Endometrium (tissue), 2 donors: ENCODE measurements at regions not wholly inside any gene's neighbourhood (a gene's known extent, or its start where the extent isn't known, plus 50 kb on each side); places are given as distances from the start of the nearest gene placed in this dataset.
"Not testable (repeated sequence)": the region's sequence is repeated elsewhere in the genome, so short reads cannot be mapped to it uniquely, and the experiment has no call there.

Experiments used
- FAIRE-seq: peaks from 2 replicates; lab custom pipeline; 2012; peaks lifted over from hg19 to GRCh38; lab: Jason Lieb, UNC
- donor health status: control.
- donor health status: control.

GRCh38 chrX:13223868-13224567 is 95.8 kb downstream of the ATXN3L start:
- no peak for FAIRE-seq

GRCh38 chrX:13220916-13221315 is 98.9 kb downstream of the ATXN3L start:
- no peak for FAIRE-seq

GRCh38 chrX:13219991-13220764 is 99.7 kb downstream of the ATXN3L start:
- FAIRE-seq = no peak

- no peak for FAIRE-seq
Measured at GRCh38 chrX:13218758-13219157, 101.1 kb downstream of the ATXN3L start.

- FAIRE-seq = no peak
Measured at GRCh38 chrX:13216139-13216538, 103.7 kb downstream of the ATXN3L start.

- FAIRE-seq = no peak
Measured at GRCh38 chrX:13215729-13216128, 104.1 kb downstream of the ATXN3L start.

- peak; percentile 90 for FAIRE-seq
Measured at GRCh38 chrX:13212191-13212651, 107.6 kb downstream of the ATXN3L start.

GRCh38 chrX:13210142-13210541 is 109.7 kb downstream of the ATXN3L start:
- not testable (repeated sequence) for FAIRE-seq

- not testable (repeated sequence) for FAIRE-seq
Measured at GRCh38 chrX:13209704-13210103, 110.1 kb downstream of the ATXN3L start.

GRCh38 chrX:13208281-13208935 is 111.4 kb downstream of the ATXN3L start:
- no peak for FAIRE-seq

GRCh38 chrX:13203271-13203670 is 116.6 kb downstream of the ATXN3L start:
- FAIRE-seq = no peak

- no peak for FAIRE-seq
Measured at GRCh38 chrX:13201605-13202219, 118.1 kb downstream of the ATXN3L start.

- FAIRE-seq = no peak
Measured at GRCh38 chrX:13200398-13200797, 119.5 kb downstream of the ATXN3L start.

GRCh38 chrX:13198762-13199064 is 121.1 kb downstream of the ATXN3L start:
- FAIRE-seq = no peak

GRCh38 chrX:13198056-13198761 is 121.6 kb downstream of the ATXN3L start:
- FAIRE-seq = no peak

GRCh38 chrX:13196782-13197181 is 123.1 kb downstream of the ATXN3L start:
- FAIRE-seq = no peak

GRCh38 chrX:13195340-13195739 is 124.5 kb downstream of the ATXN3L start:
- FAIRE-seq = no peak

- FAIRE-seq = no peak
Measured at GRCh38 chrX:13194291-13195103, 125.4 kb downstream of the ATXN3L start.

- FAIRE-seq = no peak
Measured at GRCh38 chrX:13190051-13190450, 129.8 kb downstream of the ATXN3L start.

GRCh38 chrX:13189380-13189779 is 130.5 kb downstream of the ATXN3L start:
- FAIRE-seq = no peak

- no peak for FAIRE-seq
Measured at GRCh38 chrX:13188731-13189309, 131.0 kb downstream of the ATXN3L start.
